Fibroblast of lung (primary cell): ENCODE measurements at regions not wholly inside any gene's neighbourhood (a gene's known extent, or its start where the extent isn't known, plus 50 kb on each side); places are given as distances from the start of the nearest gene placed in this dataset.

Source experiments
- EZH2 ChIP-seq: IDR thresholded peaks from 2 replicates; pipeline ENCODE4 v1.5.1; 2012; ENCODE audit warnings: low read length, control low read depth, mild to moderate bottlenecking; ENCODE audit errors: missing control alignments
- TF ChIP-seq, protein P1 (sequence below), 2 donors: IDR thresholded peaks in 1 of 2; conservative IDR thresholded peaks in 1 of 2; 1 replicate in 1 of 2; 2 replicates in 1 of 2; pipeline ENCODE4 v1.5.1; 2011 to 2012; ENCODE audit warnings: low read length in 2 of 2, control low read depth in 1 of 2, inconsistent platforms in 1 of 2, low read depth in 1 of 2, mild to moderate bottlenecking in 1 of 2

DNA sequence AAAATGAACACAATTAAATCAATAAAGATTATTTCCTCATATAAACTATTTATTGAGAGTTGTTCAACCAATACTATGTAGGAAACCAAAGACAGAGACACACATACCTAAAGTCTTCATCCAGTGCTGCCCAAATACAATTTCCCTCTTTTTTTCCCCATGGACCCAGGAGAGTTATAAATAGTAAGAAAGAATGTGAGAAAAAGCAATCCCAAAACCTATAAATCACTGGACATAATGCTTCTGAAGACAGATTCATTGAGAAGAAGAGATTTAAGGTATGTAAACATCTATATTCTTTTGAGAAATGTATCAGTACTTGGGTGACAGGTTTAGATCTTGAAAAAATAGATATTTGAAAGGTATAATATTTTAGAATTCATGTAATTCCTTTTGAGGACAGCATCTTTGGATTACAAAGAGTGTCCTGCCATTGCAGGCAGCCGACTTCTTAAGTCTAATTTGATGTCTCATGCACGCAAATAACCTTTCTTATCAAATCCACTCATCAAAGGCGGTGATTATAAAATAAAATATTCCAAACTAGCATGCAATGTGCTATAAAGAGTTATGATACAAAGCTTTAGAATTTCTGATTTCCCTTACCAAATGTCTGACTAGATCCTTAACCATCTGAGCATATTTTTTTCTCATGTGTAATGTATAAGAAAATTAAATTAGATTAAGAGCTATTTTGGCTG is 739.4 kb downstream of the LIG4 start:
- TF ChIP-seq, protein P1, sequence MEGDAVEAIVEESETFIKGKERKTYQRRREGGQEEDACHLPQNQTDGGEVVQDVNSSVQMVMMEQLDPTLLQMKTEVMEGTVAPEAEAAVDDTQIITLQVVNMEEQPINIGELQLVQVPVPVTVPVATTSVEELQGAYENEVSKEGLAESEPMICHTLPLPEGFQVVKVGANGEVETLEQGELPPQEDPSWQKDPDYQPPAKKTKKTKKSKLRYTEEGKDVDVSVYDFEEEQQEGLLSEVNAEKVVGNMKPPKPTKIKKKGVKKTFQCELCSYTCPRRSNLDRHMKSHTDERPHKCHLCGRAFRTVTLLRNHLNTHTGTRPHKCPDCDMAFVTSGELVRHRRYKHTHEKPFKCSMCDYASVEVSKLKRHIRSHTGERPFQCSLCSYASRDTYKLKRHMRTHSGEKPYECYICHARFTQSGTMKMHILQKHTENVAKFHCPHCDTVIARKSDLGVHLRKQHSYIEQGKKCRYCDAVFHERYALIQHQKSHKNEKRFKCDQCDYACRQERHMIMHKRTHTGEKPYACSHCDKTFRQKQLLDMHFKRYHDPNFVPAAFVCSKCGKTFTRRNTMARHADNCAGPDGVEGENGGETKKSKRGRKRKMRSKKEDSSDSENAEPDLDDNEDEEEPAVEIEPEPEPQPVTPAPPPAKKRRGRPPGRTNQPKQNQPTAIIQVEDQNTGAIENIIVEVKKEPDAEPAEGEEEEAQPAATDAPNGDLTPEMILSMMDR (conservative IDR thresholded peaks at IDR 0.05 in 1 of 2, IDR thresholded peaks at IDR 0.05 in 1 of 2; ENCODE audit: low read depth in 1 of 2, low read length in 2 of 2): no peak
- TF ChIP-seq EZH2: no peak
